Neural crest cell (in vitro differentiated cells): ENCODE measurements at regions not wholly inside any gene's neighbourhood (a gene's known extent, or its start where the extent isn't known, plus 50 kb on each side); places are given as distances from the start of the nearest gene placed in this dataset.

Source experiments
- DNase-seq: peaks from one replicate; pipeline ENCODE4 v3.0.0; 2021; ENCODE audit warnings: low read depth, mixed read lengths, low spot score
- H3K27ac Mint-ChIP-seq: one replicate; pipeline ENCODE4 v1.8.0; 2021; ENCODE audit warnings: mild to moderate bottlenecking, mixed read lengths; ENCODE audit not compliant: unreplicated experiment
- H3K27me3 Mint-ChIP-seq: 2 replicates; pipeline ENCODE4 v1.8.0; 2021; ENCODE audit warnings: low read depth, mild to moderate bottlenecking, mixed read lengths
- H3K36me3 Mint-ChIP-seq: 2 replicates; pipeline ENCODE4 v1.8.0; 2021; ENCODE audit warnings: low read depth, mild to moderate bottlenecking, mixed read lengths
- H3K4me1 Mint-ChIP-seq: 2 replicates; pipeline ENCODE4 v1.8.0; 2021; ENCODE audit warnings: mixed read lengths
- H3K4me3 Mint-ChIP-seq: one replicate; pipeline ENCODE4 v1.8.0; 2021; ENCODE audit warnings: mild to moderate bottlenecking, mixed read lengths
- H3K9me3 Mint-ChIP-seq: 2 replicates; pipeline ENCODE4 v1.8.0; 2021; ENCODE audit warnings: mixed read lengths
- CTCF ChIP-seq: fragments of 200-600 bp; sonication (generic); conservative IDR thresholded peaks from 2 replicates; pipeline ENCODE4 v1.5.0; 2021; ENCODE audit warnings: antibody characterized with exemption, mild to moderate bottlenecking

- no peak overlapping the region for H3K27ac Mint-ChIP-seq
- H3K4me3 Mint-ChIP-seq = no peak overlapping the region
- TF ChIP-seq CTCF = no peak
- H3K36me3 Mint-ChIP-seq = no peaks in the 10 kb centered on the region
- no peaks in the 10 kb centered on the region for H3K4me1 Mint-ChIP-seq
- DNase-seq = no peak
- H3K27me3 Mint-ChIP-seq = no peaks in the 10 kb centered on the region
- H3K9me3 Mint-ChIP-seq = peaks cover 2% of the 10 kb centered on the region
Observed at GRCh38 chr1:238099871-238100270, 209.1 kb upstream of the ZP4 start.

DNA sequence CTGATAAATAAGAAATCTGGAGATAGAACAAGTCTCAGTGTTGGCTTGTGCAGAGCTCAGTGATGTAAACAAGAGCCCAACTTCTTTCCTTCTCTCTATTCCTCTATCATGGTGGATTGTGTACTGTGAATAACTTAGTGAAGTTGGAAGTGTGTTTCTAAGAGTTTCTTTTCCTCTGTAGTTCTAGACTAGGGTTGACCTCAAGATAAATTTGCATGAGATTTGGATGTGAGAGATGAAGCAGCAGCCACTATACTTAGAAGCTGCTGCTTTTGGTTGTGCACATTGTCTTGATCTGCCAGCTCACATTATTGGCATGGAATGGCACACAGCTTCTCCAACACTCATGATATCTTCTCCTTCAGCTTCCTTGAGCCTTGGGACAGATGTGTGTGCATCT is 198.9 kb upstream of the ZP4 start:
- no peak overlapping the region for H3K4me3 Mint-ChIP-seq
- H3K9me3 Mint-ChIP-seq = no peaks in the 10 kb centered on the region
- H3K27me3 Mint-ChIP-seq = no peaks in the 10 kb centered on the region
- DNase-seq = no peak
- no peak for TF ChIP-seq CTCF
- peaks cover 15% of the 10 kb centered on the region for H3K4me1 Mint-ChIP-seq
- H3K36me3 Mint-ChIP-seq = no peaks in the 10 kb centered on the region
- no peak overlapping the region for H3K27ac Mint-ChIP-seq

GRCh38 chr1:238088560-238089290 is 198.0 kb upstream of the ZP4 start:
- Mint-ChIP-seq H3K4me1 (peaks cover 15% of the 10 kb centered on the region), H3K9me3 (no peaks in the 10 kb centered on the region), H3K4me3 (no peak overlapping the region), H3K36me3 (no peaks in the 10 kb centered on the region), H3K27me3 (no peaks in the 10 kb centered on the region), H3K27ac (no peak overlapping the region)
- no peak for DNase-seq
- TF ChIP-seq CTCF = no peak

GRCh38 chr1:238073991-238074390 is 183.3 kb upstream of the ZP4 start:
- no peaks in the 10 kb centered on the region for H3K27me3 Mint-ChIP-seq

GRCh38 chr1:238071061-238071460 is 180.3 kb upstream of the ZP4 start:
- Mint-ChIP-seq H3K27ac (no peak overlapping the region), H3K27me3 (no peaks in the 10 kb centered on the region), H3K36me3 (no peaks in the 10 kb centered on the region), H3K4me1 (no peaks in the 10 kb centered on the region), H3K4me3 (no peak overlapping the region), H3K9me3 (no peaks in the 10 kb centered on the region)
- no peak for TF ChIP-seq CTCF
- DNase-seq = no peak

More at GRCh38 chr1:238073991-238074390, 183.3 kb upstream of the ZP4 start:
- H3K36me3 Mint-ChIP-seq = no peaks in the 10 kb centered on the region
- DNase-seq = no peak
- H3K9me3 Mint-ChIP-seq = no peaks in the 10 kb centered on the region
- H3K27ac Mint-ChIP-seq = no peak overlapping the region
- no peak for TF ChIP-seq CTCF
- no peaks in the 10 kb centered on the region for H3K4me1 Mint-ChIP-seq
- H3K4me3 Mint-ChIP-seq = no peak overlapping the region
